ENCODE measurements at regions not wholly inside any gene's neighbourhood (a gene's known extent, or its start where the extent isn't known, plus 50 kb on each side); places are given as distances from the start of the nearest gene placed in this dataset.

DNA sequence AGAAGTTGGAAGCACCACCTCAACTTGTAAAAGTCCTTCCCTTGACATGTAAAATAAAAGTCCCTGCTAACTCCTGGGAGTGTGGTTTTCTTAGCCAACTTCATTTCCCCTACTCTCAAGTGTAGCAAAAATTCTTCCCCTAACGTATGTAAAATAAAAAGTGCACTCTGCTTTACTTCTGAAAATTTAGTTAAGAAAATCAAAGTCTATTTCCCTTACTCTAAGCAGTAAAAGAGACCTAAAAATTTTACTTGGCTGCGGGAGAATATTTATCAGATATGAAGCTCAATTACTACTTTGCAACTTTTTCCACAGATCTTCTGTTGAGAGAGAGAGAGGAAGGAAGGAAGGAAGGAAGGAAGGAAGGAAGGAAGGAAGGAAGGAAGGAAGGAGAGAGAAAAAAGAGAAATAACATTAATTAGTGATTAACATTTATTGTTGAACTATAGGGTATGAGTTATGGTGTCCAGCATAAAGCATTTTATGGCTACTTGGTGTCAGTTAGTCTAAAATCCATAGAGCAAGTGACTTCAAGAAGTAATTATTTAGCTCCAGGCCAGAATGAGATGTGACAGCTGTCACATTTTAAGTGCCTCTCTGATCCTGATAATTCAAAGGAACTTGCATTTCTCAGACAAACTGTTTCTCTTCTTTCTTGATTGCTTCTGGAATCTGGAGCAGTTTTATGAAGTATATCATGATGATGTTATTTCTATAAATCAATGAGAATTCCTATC lies 210.3 kb downstream of the TMX3 start:
- no peak for DNase-seq (ENCODE audit: insufficient read length, low spot score)
- TF ChIP-seq, protein P1, sequence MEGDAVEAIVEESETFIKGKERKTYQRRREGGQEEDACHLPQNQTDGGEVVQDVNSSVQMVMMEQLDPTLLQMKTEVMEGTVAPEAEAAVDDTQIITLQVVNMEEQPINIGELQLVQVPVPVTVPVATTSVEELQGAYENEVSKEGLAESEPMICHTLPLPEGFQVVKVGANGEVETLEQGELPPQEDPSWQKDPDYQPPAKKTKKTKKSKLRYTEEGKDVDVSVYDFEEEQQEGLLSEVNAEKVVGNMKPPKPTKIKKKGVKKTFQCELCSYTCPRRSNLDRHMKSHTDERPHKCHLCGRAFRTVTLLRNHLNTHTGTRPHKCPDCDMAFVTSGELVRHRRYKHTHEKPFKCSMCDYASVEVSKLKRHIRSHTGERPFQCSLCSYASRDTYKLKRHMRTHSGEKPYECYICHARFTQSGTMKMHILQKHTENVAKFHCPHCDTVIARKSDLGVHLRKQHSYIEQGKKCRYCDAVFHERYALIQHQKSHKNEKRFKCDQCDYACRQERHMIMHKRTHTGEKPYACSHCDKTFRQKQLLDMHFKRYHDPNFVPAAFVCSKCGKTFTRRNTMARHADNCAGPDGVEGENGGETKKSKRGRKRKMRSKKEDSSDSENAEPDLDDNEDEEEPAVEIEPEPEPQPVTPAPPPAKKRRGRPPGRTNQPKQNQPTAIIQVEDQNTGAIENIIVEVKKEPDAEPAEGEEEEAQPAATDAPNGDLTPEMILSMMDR (IDR thresholded peaks at IDR 0.05; ENCODE audit: insufficient read depth, missing control alignments) = no peak
- no peak for FAIRE-seq

DNA sequence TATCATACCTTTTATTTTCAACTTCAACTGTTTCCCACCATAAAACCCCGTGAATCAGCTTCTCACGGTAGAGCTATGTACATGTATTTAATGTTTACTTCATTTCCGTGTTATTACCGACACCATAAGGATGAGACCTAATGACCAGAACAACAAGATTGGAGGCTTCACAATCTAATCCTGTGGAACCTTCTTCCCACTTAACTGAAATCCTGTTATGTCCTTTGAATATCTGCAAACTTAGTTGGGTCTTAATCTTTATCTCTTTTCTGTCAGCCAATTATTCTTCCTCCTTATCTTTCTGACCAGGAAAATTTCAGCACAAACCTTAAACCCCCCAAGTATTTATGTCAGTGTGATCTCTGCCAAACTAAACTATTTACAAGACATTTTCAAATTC lies 214.4 kb downstream of the TMX3 start:
- peak; percentile 99 for FAIRE-seq
- TF ChIP-seq, protein P1 (IDR thresholded peaks at IDR 0.05; ENCODE audit: insufficient read depth, missing control alignments) = no peak
- no peak for DNase-seq (ENCODE audit: insufficient read length, low spot score)

DNA sequence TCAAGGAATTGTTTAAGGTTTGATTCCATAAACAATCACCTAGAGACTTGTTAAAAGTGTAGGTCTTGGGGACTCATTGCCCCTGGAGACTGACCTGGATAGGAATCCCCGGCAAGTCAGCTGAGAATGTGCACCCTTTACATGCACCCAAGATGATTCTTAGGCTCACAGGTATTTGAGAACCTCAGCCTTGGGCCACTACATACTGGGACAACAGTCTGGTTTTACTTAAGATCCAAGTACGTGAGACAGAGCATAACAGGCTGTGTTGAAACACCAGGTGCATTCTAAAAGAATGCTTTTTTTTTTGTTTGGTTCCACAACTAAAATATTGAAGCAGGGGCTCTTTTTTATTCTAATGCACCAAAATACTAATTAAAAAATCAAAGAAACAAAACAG lies 215.8 kb downstream of the TMX3 start:
- no peak for FAIRE-seq

DNA sequence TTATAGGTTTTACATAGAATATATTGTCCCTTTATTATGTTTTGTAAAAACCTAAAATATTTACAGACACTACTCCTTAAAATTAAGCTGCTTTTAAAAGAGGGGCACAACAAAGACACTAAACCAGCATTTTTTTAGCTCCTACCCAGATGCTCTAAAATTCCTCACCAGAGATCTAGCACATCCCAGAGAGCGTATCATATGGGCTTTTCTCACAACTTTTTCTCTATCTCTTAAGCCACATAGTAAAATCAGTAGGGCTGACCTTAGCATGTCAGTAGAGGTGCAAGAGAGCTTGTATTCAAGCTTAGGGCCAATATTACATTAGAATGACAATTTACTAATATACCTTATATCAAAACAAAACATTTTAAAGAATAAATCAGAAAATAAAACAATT lies 216.3 kb downstream of the TMX3 start:
- TF ChIP-seq, protein P1 (IDR thresholded peaks at IDR 0.05; ENCODE audit: insufficient read depth, missing control alignments) = no peak
- no peak for DNase-seq (ENCODE audit: insufficient read length, low spot score)
- no peak for FAIRE-seq

More for the DNA sequence above, 215.8 kb downstream of the TMX3 start:
- DNase-seq (ENCODE audit: insufficient read length, low spot score) = no peak
- TF ChIP-seq, protein P1 (IDR thresholded peaks at IDR 0.05; ENCODE audit: insufficient read depth, missing control alignments) = no peak

DNA sequence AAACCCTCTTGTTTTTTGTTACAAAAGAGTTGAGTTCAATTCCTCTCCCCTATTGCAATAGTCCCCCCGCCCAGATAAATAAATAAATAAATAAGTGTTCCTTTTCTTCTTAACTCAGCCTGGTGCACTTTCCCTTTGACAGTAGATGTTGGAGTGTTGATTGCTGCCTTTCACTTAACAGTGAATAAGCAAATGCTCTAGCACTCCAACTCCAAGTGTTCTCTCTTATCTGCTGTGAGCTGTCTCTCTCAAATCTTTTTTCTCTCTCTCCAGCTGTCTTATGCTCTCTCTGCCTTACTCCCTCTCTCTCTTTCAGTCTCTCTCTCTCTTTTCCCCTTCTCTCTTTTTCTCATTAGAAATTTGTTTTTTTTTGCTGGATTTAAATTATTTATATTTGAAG lies 216.7 kb downstream of the TMX3 start:
- DNase-seq (ENCODE audit: insufficient read length, low spot score) (no peak), FAIRE-seq (no peak)
- TF ChIP-seq, protein P1 (IDR thresholded peaks at IDR 0.05; ENCODE audit: insufficient read depth, missing control alignments) = no peak

DNA sequence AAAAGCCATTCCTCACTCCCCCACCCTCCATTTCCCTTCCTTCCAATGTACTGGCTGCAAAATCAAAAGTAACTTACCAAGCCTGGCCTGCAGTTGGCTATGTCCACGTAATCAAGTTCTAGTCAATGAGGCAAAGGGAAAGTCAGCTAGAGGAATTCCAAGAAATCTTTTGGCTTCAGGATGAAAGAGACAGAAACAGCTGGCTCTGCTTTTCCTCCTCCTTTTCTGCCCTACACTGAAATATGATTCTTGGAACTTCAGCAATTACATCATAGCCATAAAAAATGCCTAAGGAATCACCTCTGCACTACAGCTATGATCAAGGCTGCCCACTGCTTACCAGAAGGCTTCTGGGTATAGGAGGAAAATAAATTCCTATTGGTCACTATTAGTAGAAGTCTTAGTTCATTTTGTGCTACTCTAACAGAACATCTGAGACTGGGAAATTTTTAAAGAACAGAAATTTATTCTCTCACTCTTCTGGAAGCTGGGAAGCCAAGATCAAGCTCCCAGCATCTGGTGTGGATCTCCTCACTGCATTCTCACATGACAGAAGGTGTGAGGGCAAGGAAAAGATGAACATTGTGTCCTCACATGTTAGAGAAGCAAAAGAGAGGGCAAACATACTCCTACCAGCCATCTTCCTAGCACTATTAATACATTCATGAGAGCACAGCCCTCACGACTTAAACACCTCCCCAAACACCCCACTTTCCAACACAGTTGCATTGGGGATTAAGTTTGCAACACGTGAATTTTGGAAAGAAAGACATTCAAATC lies 219.9 kb downstream of the TMX3 start:
- DNase-seq (ENCODE audit: insufficient read length, low spot score) (no peak), FAIRE-seq (peak; percentile 93)
- TF ChIP-seq, protein P1 (IDR thresholded peaks at IDR 0.05; ENCODE audit: insufficient read depth, missing control alignments) = no peak

Measured in D721Med (cell line).